ENCODE measurements at regions not wholly inside any gene's neighbourhood (a gene's known extent, or its start where the extent isn't known, plus 50 kb on each side); places are given as distances from the start of the nearest gene placed in this dataset.
"Not testable (repeated sequence)": the region's sequence is repeated elsewhere in the genome, so short reads cannot be mapped to it uniquely, and the experiment has no call there.

- DNase-seq (ENCODE audit: low read depth in 2 of 2): no peak
These were observed 218.1 kb upstream of the PKN2 start for GRCh38 chr1:88466011-88466410.

- DNase-seq (ENCODE audit: low read depth in 2 of 2): no peak
These were observed 217.0 kb upstream of the PKN2 start for GRCh38 chr1:88466899-88467580.

GRCh38 chr1:88472298-88472697 is 211.8 kb upstream of the PKN2 start:
- DNase-seq (ENCODE audit: low read depth in 2 of 2): no peak

GRCh38 chr1:88472714-88473113 is 211.4 kb upstream of the PKN2 start:
- no peak for DNase-seq (ENCODE audit: low read depth in 2 of 2)

- DNase-seq (ENCODE audit: low read depth in 2 of 2): no peak
These were observed 209.3 kb upstream of the PKN2 start for GRCh38 chr1:88474555-88475304.

GRCh38 chr1:88484881-88485280 is 199.2 kb upstream of the PKN2 start:
- no peak for DNase-seq (ENCODE audit: low read depth in 2 of 2)

- DNase-seq (ENCODE audit: low read depth in 2 of 2): no peak
These were observed 195.8 kb upstream of the PKN2 start for GRCh38 chr1:88488237-88488636.

- DNase-seq (ENCODE audit: low read depth in 2 of 2): no peak
These were observed 193.4 kb upstream of the PKN2 start for GRCh38 chr1:88490676-88491075.

- DNase-seq (ENCODE audit: low read depth in 2 of 2): no peak
These were observed 184.4 kb upstream of the PKN2 start for GRCh38 chr1:88499671-88500070.

- no peak for DNase-seq (ENCODE audit: low read depth in 2 of 2)
These were observed 181.2 kb upstream of the PKN2 start for GRCh38 chr1:88502886-88503285.

- no peak for DNase-seq (ENCODE audit: low read depth in 2 of 2)
These were observed 180.4 kb upstream of the PKN2 start for GRCh38 chr1:88503646-88504045.

- DNase-seq (ENCODE audit: low read depth in 2 of 2): no peak
These were observed 179.5 kb upstream of the PKN2 start for GRCh38 chr1:88504601-88505000.

GRCh38 chr1:88509379-88509778 is 174.7 kb upstream of the PKN2 start:
- no peak for DNase-seq (ENCODE audit: low read depth in 2 of 2)

GRCh38 chr1:88514544-88515060 is 169.5 kb upstream of the PKN2 start:
- DNase-seq (ENCODE audit: low read depth in 2 of 2): no peak

GRCh38 chr1:88517499-88517898 is 166.6 kb upstream of the PKN2 start:
- DNase-seq (ENCODE audit: low read depth in 2 of 2): not testable (repeated sequence)

- no peak for DNase-seq (ENCODE audit: low read depth in 2 of 2)
These were observed 164.9 kb upstream of the PKN2 start for GRCh38 chr1:88519156-88519555.

- DNase-seq (ENCODE audit: low read depth in 2 of 2): no peak
These were observed 160.1 kb upstream of the PKN2 start for GRCh38 chr1:88523854-88524528.

- no peak for DNase-seq (ENCODE audit: low read depth in 2 of 2)
These were observed 157.6 kb upstream of the PKN2 start for GRCh38 chr1:88526456-88526855.

- DNase-seq (ENCODE audit: low read depth in 2 of 2): no peak
These were observed 155.3 kb upstream of the PKN2 start for GRCh38 chr1:88528792-88529191.

GRCh38 chr1:88529581-88529980 is 154.5 kb upstream of the PKN2 start:
- DNase-seq (ENCODE audit: low read depth in 2 of 2): no peak

- DNase-seq (ENCODE audit: low read depth in 2 of 2): no peak
These were observed 153.8 kb upstream of the PKN2 start for GRCh38 chr1:88530246-88530645.

- DNase-seq (ENCODE audit: low read depth in 2 of 2): no peak
These were observed 146.3 kb upstream of the PKN2 start for GRCh38 chr1:88537787-88538186.

Data from stimulated activated CD4-positive, alpha-beta T cell treated with anti-CD3 and anti-CD28 coated beads, Interleukin-1b, Interleukin-23, amount 100 ng/mL, for 1 hour (primary cell).